IMR-90 (cell line): ENCODE measurements at regions not wholly inside any gene's neighbourhood (a gene's known extent, or its start where the extent isn't known, plus 50 kb on each side); places are given as distances from the start of the nearest gene placed in this dataset.

Experiments
- ATAC-seq: fragments of 200-7000 bp; cut with Tn5 transposase; 2 replicates; pipeline ENCODE4 v1.9.1; 2020; ENCODE audit warnings: low read depth, mild to moderate bottlenecking, moderate library complexity
- BruUV-seq: library from RNA; stranded (reverse); fragments of 400-500 nt; replicated peaks from 2 replicates; lab custom pipeline; 2021; lab: Mats Ljungman, UMichigan
- CTCF ChIA-PET: fragments of 300-600 bp; formaldehyde crosslinking; extraction: SDS; loops from one replicate; lab custom pipeline; 2021; ENCODE audit warnings: antibody characterized with exemption; lab: Yijun Ruan, JAX
- POLR2A ChIA-PET: fragments of 300-600 bp; sonication (Branson Sonifier 250); formaldehyde crosslinking; loops from one replicate; lab custom pipeline; 2022; ENCODE audit warnings: antibody characterized with exemption; ENCODE audit not compliant: unreplicated experiment; lab: Charles Lee
- DNase-seq: peaks from one replicate; pipeline ENCODE4 v3.0.0; 2013
- H2AFZ ChIP-seq: replicated peaks from 2 replicates; pipeline ENCODE3; 2013; ENCODE audit warnings: low read length, mild to moderate bottlenecking; ENCODE audit not compliant: poor library complexity
- H2AK5ac ChIP-seq: 2 replicates; pipeline ENCODE4 v1.6.1; 2013; ENCODE audit warnings: low read depth, low read length, inconsistent platforms
- H2AK9ac ChIP-seq: replicated peaks from 2 replicates; pipeline ENCODE3; 2013; ENCODE audit warnings: mild to moderate bottlenecking, low read depth, low read length, moderate library complexity; ENCODE audit not compliant: poor library complexity
- H2BK120ac ChIP-seq: 2 replicates; pipeline ENCODE4 v1.6.1; 2013; ENCODE audit warnings: low read depth, low read length, inconsistent platforms
- H2BK15ac ChIP-seq: 3 replicates; pipeline ENCODE4 v1.6.1; 2013; ENCODE audit warnings: low read depth, low read length, inconsistent platforms
- H2BK20ac ChIP-seq: 2 replicates; pipeline ENCODE4 v1.6.1; 2013; ENCODE audit warnings: low read depth, mild to moderate bottlenecking, inconsistent platforms, low read length, moderate library complexity
- H2BK5ac ChIP-seq: 2 replicates; pipeline ENCODE4 v1.6.1; 2013; ENCODE audit warnings: mild to moderate bottlenecking, low read depth, low read length, inconsistent platforms; ENCODE audit not compliant: poor library complexity, severe bottlenecking
- H3K14ac ChIP-seq: replicated peaks from 2 replicates; pipeline ENCODE4 v1.6.1; 2013; ENCODE audit warnings: low read depth, low read length, inconsistent platforms
- H3K18ac ChIP-seq: 2 replicates; pipeline ENCODE4 v1.6.1; 2013; ENCODE audit warnings: low read depth, low read length, control low read depth
- H3K23ac ChIP-seq: 2 replicates; pipeline ENCODE4 v1.6.1; 2013; ENCODE audit warnings: low read depth, low read length, inconsistent platforms
- H3K27ac ChIP-seq: 2 replicates; pipeline ENCODE4 v1.5.1; 2013; ENCODE audit warnings: mild to moderate bottlenecking, control low read depth, low read length; ENCODE audit not compliant: insufficient read depth
- H3K27me3 ChIP-seq: 2 replicates; pipeline ENCODE4 v1.6.1; 2013; ENCODE audit warnings: low read length; ENCODE audit not compliant: control insufficient read depth, insufficient read depth
- H3K36me3 ChIP-seq: 2 replicates; pipeline ENCODE4 v1.6.1; 2013; ENCODE audit warnings: low read length, mixed read lengths; ENCODE audit not compliant: control insufficient read depth, insufficient read depth
- H3K4ac ChIP-seq: 2 replicates; pipeline ENCODE4 v1.6.1; 2013; ENCODE audit warnings: low read depth, low read length, inconsistent platforms
- H3K4me1 ChIP-seq: 2 replicates; pipeline ENCODE4 v1.6.1; 2013; ENCODE audit warnings: low read length, mixed read lengths; ENCODE audit not compliant: control insufficient read depth, insufficient read depth
- H3K4me2 ChIP-seq: 2 replicates; pipeline ENCODE4 v1.6.1; 2013; ENCODE audit warnings: low read depth, mild to moderate bottlenecking, control low read depth, low read length, moderate library complexity
- H3K4me3 ChIP-seq: 2 replicates; pipeline ENCODE4 v1.5.1; 2013; ENCODE audit warnings: low read depth, mild to moderate bottlenecking, control low read depth, low read length, moderate library complexity; ENCODE audit not compliant: insufficient read depth
- H3K56ac ChIP-seq: 2 replicates; pipeline ENCODE4 v1.6.1; 2013; ENCODE audit warnings: low read length, inconsistent platforms; ENCODE audit not compliant: insufficient read depth; ENCODE audit errors: extremely low read depth
- H3K79me1 ChIP-seq, 2 experiments: 2 replicates each; pipeline ENCODE4 v1.6.1; 2013; ENCODE audit warnings: low read length in 2 of 2, inconsistent platforms in 1 of 2, low read depth in 1 of 2
- H3K9ac ChIP-seq: 2 replicates; pipeline ENCODE4 v1.6.1; 2013; ENCODE audit warnings: low read depth, low read length, control low read depth
- H3K9me1 ChIP-seq: 2 replicates; pipeline ENCODE4 v1.6.1; 2013; ENCODE audit warnings: low read length, inconsistent platforms; ENCODE audit not compliant: insufficient read depth
- H3K9me3 ChIP-seq: 2 replicates; pipeline ENCODE4 v1.6.1; 2013; ENCODE audit warnings: low read length; ENCODE audit not compliant: control insufficient read depth, insufficient read depth
- H4K20me1 ChIP-seq: 2 replicates; pipeline ENCODE4 v1.6.1; 2013; ENCODE audit warnings: low read length, inconsistent platforms; ENCODE audit not compliant: insufficient read depth
- H4K5ac ChIP-seq: 2 replicates; pipeline ENCODE4 v1.6.1; 2013; ENCODE audit warnings: mild to moderate bottlenecking, low read depth, low read length, control low read depth
- H4K8ac ChIP-seq, 2 experiments: 2 replicates each; pipeline ENCODE4 v1.6.1; 2013; ENCODE audit warnings: low read depth in 2 of 2, low read length in 2 of 2, control low read depth in 1 of 2, inconsistent platforms in 1 of 2
- H4K91ac ChIP-seq: 2 replicates; pipeline ENCODE4 v1.6.1; 2013; ENCODE audit warnings: low read depth, low read length, inconsistent platforms; ENCODE audit not compliant: insufficient read depth
- CEBPB ChIP-seq: IDR thresholded peaks from 2 replicates; pipeline ENCODE4 v1.6.1; 2012; ENCODE audit warnings: low read depth, low read length, improper control_type of control experiment
- CHD1 ChIP-seq: IDR thresholded peaks from 2 replicates; pipeline ENCODE4 v1.6.1; 2012; ENCODE audit warnings: low read depth, low read length, improper control_type of control experiment
- ELK1 ChIP-seq: fragments of 150-350 bp; IDR thresholded peaks from 2 replicates; pipeline ENCODE4 v1.6.1; 2016; ENCODE audit warnings: low read depth, mild to moderate bottlenecking, low read length, moderate library complexity, borderline replicate concordance
- FOS ChIP-seq: fragments of 150-350 bp; IDR thresholded peaks from 2 replicates; pipeline ENCODE4 v1.6.1; 2016; ENCODE audit warnings: low read depth, low read length
- MAFK ChIP-seq: IDR thresholded peaks from 2 replicates; pipeline ENCODE4 v1.6.1; 2012; ENCODE audit warnings: low read depth, low read length, improper control_type of control experiment
- MAZ ChIP-seq: IDR thresholded peaks from 2 replicates; pipeline ENCODE4 v1.6.1; 2012; ENCODE audit warnings: low read depth, mild to moderate bottlenecking, low read length, improper control_type of control experiment, moderate library complexity, borderline replicate concordance
- MXI1 ChIP-seq: IDR thresholded peaks from 2 replicates; pipeline ENCODE4 v1.6.1; 2012; ENCODE audit warnings: low read depth, mild to moderate bottlenecking, low read length, moderate library complexity, borderline replicate concordance
- NFE2L2 ChIP-seq: fragments of 150-350 bp; IDR thresholded peaks from 2 replicates; pipeline ENCODE4 v1.6.1; 2016; ENCODE audit warnings: low read depth, mild to moderate bottlenecking, low read length
- POLR2A ChIP-seq: IDR thresholded peaks from 2 replicates; pipeline ENCODE4 v1.6.1; 2012; ENCODE audit warnings: mild to moderate bottlenecking, low read depth, low read length
- RAD21 ChIP-seq: IDR thresholded peaks from 2 replicates; pipeline ENCODE4 v1.6.1; 2012; ENCODE audit warnings: low read length, improper control_type of control experiment
- RFX5 ChIP-seq: IDR thresholded peaks from 2 replicates; pipeline ENCODE4 v1.8.0; 2012; ENCODE audit warnings: low read depth, mild to moderate bottlenecking, low read length, moderate library complexity
- USF2 ChIP-seq: fragments of 150-350 bp; IDR thresholded peaks from 2 replicates; pipeline ENCODE4 v1.6.1; 2017; ENCODE audit warnings: mild to moderate bottlenecking, antibody characterized with exemption, low read length, low read depth
- WGBS, 2 experiments: methylation state at CpG; one replicate each; pipeline versions ENCODE4 v1.1.5 to v1.1.7; 2013; ENCODE audit warnings: missing lambda C conversion rate in 2 of 2; ENCODE audit not compliant: insufficient read length in 1 of 2; ENCODE audit errors: extremely low coverage in 2 of 2; 5-methylcytosine and 5-hydroxymethylcytosine counted together
- dilution Hi-C: fragments of 300-500 bp; cut with HindIII; formaldehyde crosslinking; loops from one replicate; pipeline ENCODE4 v1.14.3; 2018; ENCODE audit warnings: low sequenced_read_pairs; ENCODE audit not compliant: unreplicated experiment
- in situ Hi-C: fragments of 300-500 bp; cut with MboI; formaldehyde crosslinking; loops from 3 replicates; pipeline ENCODE4 v1.14.3; 2019; ENCODE audit warnings: low sequenced_read_pairs, inconsistent platforms, mixed read lengths
- intact Hi-C: fragments of 100-400 bp; cut with micrococcal nuclease; formaldehyde crosslinking; loops from 2 replicates; pipeline ENCODE4 v1.10.0; 2022

- Histone ChIP-seq H4K91ac (peak overlapping the region; percentile 19; the same call in 1 of the 2 replicates), H3K18ac (peak overlapping the region; percentile 39; the same call in 1 of the 2 replicates), H3K56ac (no peak overlapping the region), H3K27ac (peak overlapping the region; percentile 39; the same call in 1 of the 2 replicates), H2AK5ac (peak overlapping the region; percentile 29; the same call in 1 of the 2 replicates), H2BK120ac (peak overlapping the region; percentile 78), H3K79me1 (no peaks in the 10 kb centered on the region), H2BK15ac (peak overlapping the region; percentile 19; the same call in 1 of the 3 replicates), H2AFZ (no peak overlapping the region), H3K14ac (peak overlapping the region; percentile 55; the same call in 1 of the 2 replicates), H3K4me2 (no peak overlapping the region), H2BK20ac (peak overlapping the region; percentile 48), H3K4me1 (peaks cover 4% of the 10 kb centered on the region), H3K9me3 (no peaks in the 10 kb centered on the region; the same call in 1 of the 2 replicates), H2AK9ac (no peak overlapping the region), H3K27me3 (no peaks in the 10 kb centered on the region), H3K4ac (peak overlapping the region; percentile 26; the same call in 1 of the 2 replicates), H2BK5ac (peak overlapping the region; percentile 25), H3K9me1 (no peaks in the 10 kb centered on the region), H3K4me3 (no peak overlapping the region), H3K36me3 (no peaks in the 10 kb centered on the region), H3K23ac (no peak overlapping the region), H4K8ac (no peak overlapping the region), H4K5ac (no peak overlapping the region), H3K9ac (no peak overlapping the region), H4K20me1 (no peaks in the 10 kb centered on the region)
- no CpG with 5 or more reads among the region's 3 CpGs for whole genome bisulfite sequencing, 2 experiments
- ChIA-PET CTCF (interaction anchor here (0.8 kb wide), 1 partner anchor 37 kb away, joined by 3 read pairs; no protein-coding TSS in a partner anchor), POLR2A (no interaction called here)
- intact Hi-C loops (no loop called here), in situ Hi-C loops (no loop called here), dilution Hi-C loops (no loop called here)
- TF ChIP-seq ELK1 (no peak), MAFK (no peak), POLR2A (no peak), USF2 (no peak), RAD21 (no peak), NFE2L2 (no peak), MXI1 (no peak), RFX5 (no peak), FOS (no peak), MAZ (no peak), CEBPB (no peak), CHD1 (no peak)
- DNase-seq (peak; percentile 38), ATAC-seq (peak; percentile 79)
- no TSS peak for BruUV-seq
Observed at GRCh38 chr2:149692961-149693396, 105.4 kb upstream of the MMADHC start.
